ENCODE measurements at regions not wholly inside any gene's neighbourhood (a gene's known extent, or its start where the extent isn't known, plus 50 kb on each side); places are given as distances from the start of the nearest gene placed in this dataset.

DNA sequence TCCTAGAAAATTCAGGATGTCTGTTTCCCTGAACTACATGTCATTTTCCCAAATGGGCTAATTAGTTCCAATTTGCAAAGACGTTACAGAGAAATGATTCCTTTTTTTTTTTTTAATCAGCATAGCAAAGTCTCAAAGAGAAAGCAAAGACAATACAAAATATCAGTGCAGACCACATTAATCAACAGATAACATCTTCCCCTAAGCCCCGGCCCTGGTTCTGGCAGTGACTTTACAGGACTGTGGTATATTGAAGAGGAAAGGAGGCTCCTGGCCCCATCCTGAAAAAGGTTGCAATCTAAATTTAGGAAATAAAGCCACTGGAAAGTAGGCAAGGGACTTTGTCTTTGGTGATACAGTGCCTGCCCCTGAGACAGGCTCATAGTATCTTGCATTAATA, 836.5 kb downstream of the NTRK3 start:
- intact Hi-C loops (cut with DNase I) = no loop called here
- DNase-seq (ENCODE audit: low spot score) = no peak
- H3K9me3 ChIP-seq = no peaks in the 10 kb centered on the region
- no peak for TF ChIP-seq POLR2A (IDR thresholded peaks at IDR 0.05)
- TF ChIP-seq POLR2AphosphoS5 (IDR thresholded peaks at IDR 0.05) = no peak
- TF ChIP-seq, protein P1, sequence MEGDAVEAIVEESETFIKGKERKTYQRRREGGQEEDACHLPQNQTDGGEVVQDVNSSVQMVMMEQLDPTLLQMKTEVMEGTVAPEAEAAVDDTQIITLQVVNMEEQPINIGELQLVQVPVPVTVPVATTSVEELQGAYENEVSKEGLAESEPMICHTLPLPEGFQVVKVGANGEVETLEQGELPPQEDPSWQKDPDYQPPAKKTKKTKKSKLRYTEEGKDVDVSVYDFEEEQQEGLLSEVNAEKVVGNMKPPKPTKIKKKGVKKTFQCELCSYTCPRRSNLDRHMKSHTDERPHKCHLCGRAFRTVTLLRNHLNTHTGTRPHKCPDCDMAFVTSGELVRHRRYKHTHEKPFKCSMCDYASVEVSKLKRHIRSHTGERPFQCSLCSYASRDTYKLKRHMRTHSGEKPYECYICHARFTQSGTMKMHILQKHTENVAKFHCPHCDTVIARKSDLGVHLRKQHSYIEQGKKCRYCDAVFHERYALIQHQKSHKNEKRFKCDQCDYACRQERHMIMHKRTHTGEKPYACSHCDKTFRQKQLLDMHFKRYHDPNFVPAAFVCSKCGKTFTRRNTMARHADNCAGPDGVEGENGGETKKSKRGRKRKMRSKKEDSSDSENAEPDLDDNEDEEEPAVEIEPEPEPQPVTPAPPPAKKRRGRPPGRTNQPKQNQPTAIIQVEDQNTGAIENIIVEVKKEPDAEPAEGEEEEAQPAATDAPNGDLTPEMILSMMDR (IDR thresholded peaks at IDR 0.05) = no peak
- H3K27me3 ChIP-seq (replicated peaks; ENCODE audit: insufficient read depth) = no peaks in the 10 kb centered on the region
- H3K4me1 ChIP-seq (replicated peaks) = no peaks in the 10 kb centered on the region
- no peaks in the 10 kb centered on the region for H3K36me3 ChIP-seq
- H3K27ac ChIP-seq = no peak overlapping the region
- no peak overlapping the region for H3K4me3 ChIP-seq
- 35% methylated on average over 2 of the region's 2 CpGs for WGBS

DNA sequence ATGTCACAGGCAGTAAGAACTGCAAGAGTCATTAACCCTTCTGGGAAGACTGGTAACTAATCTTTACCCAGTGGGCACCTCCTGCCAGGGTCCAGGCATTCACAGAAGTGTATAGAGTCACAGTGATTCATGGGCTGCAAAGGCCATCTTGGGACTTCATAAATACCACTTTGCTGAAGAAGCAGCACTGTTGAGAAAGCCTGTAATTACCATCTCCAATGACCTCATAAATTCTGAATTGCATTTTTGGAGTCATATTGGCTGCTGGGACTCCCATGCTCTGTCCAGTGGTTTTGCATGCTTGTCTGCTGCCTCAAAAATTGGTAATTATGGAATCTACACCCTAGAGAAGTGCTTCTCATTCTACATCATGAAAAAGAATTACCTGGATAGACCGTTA, 837.2 kb downstream of the NTRK3 start:
- TF ChIP-seq, protein P1 (IDR thresholded peaks at IDR 0.05) = no peak
- no peak for TF ChIP-seq POLR2A (IDR thresholded peaks at IDR 0.05)
- no peak for TF ChIP-seq POLR2AphosphoS5 (IDR thresholded peaks at IDR 0.05)
- Histone ChIP-seq H3K9me3 (no peaks in the 10 kb centered on the region), H3K27ac (no peak overlapping the region), H3K36me3 (no peaks in the 10 kb centered on the region), H3K4me1 (replicated peaks) (no peaks in the 10 kb centered on the region), H3K27me3 (replicated peaks; ENCODE audit: insufficient read depth) (no peaks in the 10 kb centered on the region), H3K4me3 (no peak overlapping the region)
- intact Hi-C loops (cut with DNase I) = no loop called here
- 73% methylated on average over 1 of the region's 1 CpG for WGBS
- no peak for DNase-seq (ENCODE audit: low spot score)

DNA sequence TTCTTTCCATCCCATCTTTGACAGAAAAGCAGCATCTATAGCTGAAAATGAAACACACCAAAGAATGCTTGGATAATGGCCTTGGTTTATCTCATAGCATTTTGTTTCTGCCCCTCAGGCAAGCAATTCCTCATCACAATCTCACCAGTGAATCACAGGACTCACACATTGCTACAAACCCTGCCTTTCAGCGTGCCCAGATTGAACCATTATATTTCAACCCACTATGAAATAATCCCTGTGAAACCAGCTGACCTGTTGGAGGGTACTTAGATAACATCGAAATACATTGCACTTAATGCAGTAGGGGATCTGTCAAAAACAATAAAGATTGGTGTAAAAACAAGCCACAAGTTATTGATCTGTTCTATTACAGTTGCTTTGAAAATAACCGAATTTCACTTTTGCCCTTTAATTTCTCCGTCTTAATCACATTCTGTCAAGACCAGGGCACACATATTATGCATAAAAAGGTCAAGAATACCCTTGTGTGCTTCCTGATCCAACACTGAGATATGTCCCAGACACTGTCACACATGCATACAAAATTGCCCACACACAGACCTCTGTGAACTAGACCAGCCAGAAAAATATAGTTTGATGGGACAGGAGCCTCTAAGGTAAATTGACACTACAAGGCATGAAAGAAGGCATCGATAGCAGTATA, 839.8 kb downstream of the NTRK3 start:
- Histone ChIP-seq H3K9me3 (no peaks in the 10 kb centered on the region), H3K36me3 (no peaks in the 10 kb centered on the region), H3K4me1 (replicated peaks) (no peaks in the 10 kb centered on the region), H3K4me3 (no peak overlapping the region), H3K27me3 (replicated peaks; ENCODE audit: insufficient read depth) (no peaks in the 10 kb centered on the region), H3K27ac (no peak overlapping the region)
- intact Hi-C loops (cut with DNase I) = no loop called here
- 63% methylated on average over 5 of the region's 5 CpGs for WGBS
- TF ChIP-seq, protein P1 (IDR thresholded peaks at IDR 0.05) = no peak
- DNase-seq (ENCODE audit: low spot score) = no peak

DNA sequence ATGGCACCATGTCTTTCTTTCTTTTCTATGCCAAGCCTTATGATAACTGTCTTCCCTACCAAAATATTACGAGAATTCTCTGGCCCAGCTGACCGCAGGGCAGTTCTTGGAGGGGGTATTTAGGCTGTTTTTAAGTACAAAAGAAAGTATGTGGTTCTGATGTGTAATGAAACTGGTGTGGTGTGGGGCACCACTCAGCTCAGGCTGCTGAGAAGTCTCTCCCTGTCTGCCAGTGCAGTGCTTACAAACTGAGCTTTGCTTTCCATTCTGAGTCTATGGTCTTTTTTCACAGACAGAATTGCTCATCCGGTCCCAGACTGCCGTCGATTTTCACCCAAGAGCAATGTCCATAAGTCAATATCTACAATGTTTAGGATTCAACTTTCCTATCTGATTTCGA, 847.6 kb downstream of the NTRK3 start:
- Histone ChIP-seq H3K4me3 (no peak overlapping the region), H3K27ac (no peak overlapping the region), H3K27me3 (replicated peaks; ENCODE audit: insufficient read depth) (no peaks in the 10 kb centered on the region), H3K4me1 (replicated peaks) (no peaks in the 10 kb centered on the region), H3K9me3 (no peaks in the 10 kb centered on the region), H3K36me3 (no peaks in the 10 kb centered on the region)
- DNase-seq (ENCODE audit: low spot score) = no peak
- intact Hi-C loops (cut with DNase I) = no loop called here
- 73% methylated on average over 6 of the region's 6 CpGs for WGBS
- TF ChIP-seq POLR2A (IDR thresholded peaks at IDR 0.05) (no peak), POLR2AphosphoS5 (IDR thresholded peaks at IDR 0.05) (no peak)
- TF ChIP-seq, protein P1 (IDR thresholded peaks at IDR 0.05) = no peak

DNA sequence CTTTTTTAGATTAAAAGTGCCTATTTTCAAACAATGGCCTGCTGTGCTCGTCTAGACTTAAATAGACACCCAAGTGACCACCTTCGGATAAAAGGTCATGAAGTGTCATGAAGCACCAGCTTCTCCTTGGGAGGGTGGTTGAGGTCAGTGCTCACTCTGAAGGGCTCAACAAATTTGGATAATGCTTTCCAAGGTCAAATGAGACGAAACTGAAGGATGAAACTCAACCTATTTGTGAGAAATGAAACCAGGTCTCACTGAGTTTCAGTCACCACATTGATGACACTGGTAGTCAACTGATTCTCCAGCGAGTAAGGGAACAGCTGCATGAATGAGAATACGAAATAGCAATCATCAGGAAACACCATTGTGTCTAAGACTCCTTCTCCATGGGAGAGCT, 852.6 kb downstream of the NTRK3 start:
- no peak overlapping the region for H3K27ac ChIP-seq
- H3K36me3 ChIP-seq = no peaks in the 10 kb centered on the region
- 86% methylated on average over 5 of the region's 5 CpGs for WGBS
- TF ChIP-seq POLR2A (IDR thresholded peaks at IDR 0.05) (no peak), POLR2AphosphoS5 (IDR thresholded peaks at IDR 0.05) (no peak)
- TF ChIP-seq, protein P1 (IDR thresholded peaks at IDR 0.05) = no peak
- no peaks in the 10 kb centered on the region for H3K4me1 ChIP-seq (replicated peaks)
- H3K4me3 ChIP-seq = no peak overlapping the region
- DNase-seq (ENCODE audit: low spot score) = no peak
- no peaks in the 10 kb centered on the region for H3K9me3 ChIP-seq
- H3K27me3 ChIP-seq (replicated peaks; ENCODE audit: insufficient read depth) = no peaks in the 10 kb centered on the region
- intact Hi-C loops (cut with DNase I) = no loop called here

Measured in prostate gland (tissue), 2 donors.